Left cardiac atrium (tissue), 4 donors: ENCODE measurements at regions not wholly inside any gene's neighbourhood (a gene's known extent, or its start where the extent isn't known, plus 50 kb on each side); places are given as distances from the start of the nearest gene placed in this dataset.
"Not testable (repeated sequence)": the region's sequence is repeated elsewhere in the genome, so short reads cannot be mapped to it uniquely, and the experiment has no call there.

Source experiments
- ATAC-seq, 2 donors: fragments of 200-7000 bp; cut with Tn5 transposase; one replicate each; pipeline ENCODE4 v1.9.1; 2020; ENCODE audit warnings: mild to moderate bottlenecking in 2 of 2, moderate library complexity in 2 of 2
- DNase-seq: peaks from one replicate; pipeline ENCODE4 v3.0.0-alpha.2; 2020
- intact Hi-C, 2 donors: fragments of 100-400 bp; cut with DNase I; formaldehyde crosslinking; loops; one replicate each; pipeline versions ENCODE4 v1.14.1 to v1.15.1; 2022 to 2023
- donor health status: DM: no; HTN: yes; CAD: no.
- donor health status: DM: no; HTN: yes; CAD: no; lungs with severe emphysema.
- donor health status: DM: yes; HTN: yes; CAD: no.
- donor health status: Dilated cardiomyopathy.

DNA sequence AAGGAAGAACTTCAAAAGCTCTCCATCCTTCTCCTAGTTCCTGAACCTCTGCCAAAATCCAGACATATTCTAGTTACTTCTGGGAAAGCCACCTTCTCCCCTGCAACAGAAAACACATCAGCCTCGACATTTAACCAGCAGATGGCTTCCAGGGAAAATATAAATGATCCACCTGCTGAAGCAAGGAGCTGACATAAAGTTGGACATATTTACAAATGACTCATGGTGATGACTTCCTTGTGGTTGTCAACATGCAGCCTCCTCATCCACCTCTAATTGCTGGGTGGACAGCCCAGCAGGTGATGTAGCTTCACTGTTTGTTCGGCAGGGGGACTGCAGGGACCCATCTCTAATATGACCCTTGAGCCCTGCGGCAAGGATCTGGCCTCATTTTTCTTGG lies 266.0 kb downstream of the C7orf25 start:
- DNase-seq, result no peak
- ATAC-seq, result peak in 1 of 2 donors; percentile 57
- intact Hi-C loops, result no loop called here

DNA sequence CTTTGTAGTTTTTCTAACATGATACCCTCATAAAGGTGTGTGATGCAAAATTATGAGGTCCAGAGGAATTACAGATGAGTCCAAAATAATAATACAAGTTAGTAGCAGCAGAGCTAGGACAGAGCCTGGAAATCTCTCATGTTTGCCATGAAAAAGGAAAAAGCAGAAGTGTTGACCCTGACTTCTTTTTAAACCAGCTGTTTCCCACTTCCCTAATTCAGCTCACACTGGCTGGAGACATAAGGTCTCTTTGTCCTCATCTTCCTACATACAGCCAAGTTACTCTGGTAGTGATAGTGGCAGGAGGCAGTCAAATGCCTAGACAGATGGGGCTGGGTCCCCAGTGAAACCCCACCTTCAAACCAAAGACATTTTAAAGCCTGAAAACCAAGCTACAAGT lies 269.2 kb downstream of the C7orf25 start:
- no peak for DNase-seq

DNA sequence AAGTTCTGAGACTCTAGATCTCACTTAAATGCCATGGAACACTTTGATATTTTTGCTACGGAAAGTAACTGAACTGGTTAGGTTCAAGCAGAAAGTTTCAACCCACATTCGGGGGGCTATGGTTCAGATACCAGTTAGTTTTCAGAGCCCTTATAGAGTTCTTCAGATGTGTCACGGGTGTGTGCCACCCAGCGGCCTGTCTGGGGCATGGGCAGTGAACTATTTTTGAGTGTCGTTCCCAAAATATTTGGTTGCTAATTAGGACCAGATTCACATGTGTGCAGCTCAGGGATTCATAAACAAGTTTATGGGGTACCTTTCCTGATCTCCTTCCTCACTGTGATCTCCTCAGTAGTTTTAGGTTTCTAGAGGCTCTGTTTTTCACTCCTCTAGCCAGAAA lies 271.9 kb downstream of the C7orf25 start:
- no peak for ATAC-seq

More for the DNA sequence above, 269.2 kb downstream of the C7orf25 start:
- no peak for ATAC-seq
- intact Hi-C loops, result no loop called here

DNA sequence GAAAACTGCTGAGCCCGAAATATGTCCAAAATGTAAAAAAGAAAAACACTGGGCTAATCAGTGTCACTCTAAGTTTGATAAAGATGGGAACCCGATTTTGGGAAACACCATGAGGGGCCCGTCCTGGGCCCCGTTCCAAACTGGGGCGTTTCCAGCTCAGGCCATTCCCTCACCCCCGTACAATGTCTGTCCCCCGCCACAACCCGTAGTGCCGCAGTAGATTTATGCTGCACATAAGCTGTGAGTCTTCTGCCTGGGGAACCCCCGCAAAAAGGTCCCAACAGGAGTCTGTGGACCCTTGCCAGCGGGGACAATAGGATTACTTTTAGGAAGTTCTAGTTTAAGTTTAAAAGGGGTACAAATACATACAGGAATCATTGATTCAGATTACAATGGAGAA lies 275.5 kb downstream of the C7orf25 start:
- intact Hi-C loops, DNase-seq, ATAC-seq: not testable (repeated sequence)

More for the DNA sequence above, 271.9 kb downstream of the C7orf25 start:
- intact Hi-C loops, result no loop called here
- no peak for DNase-seq

DNA sequence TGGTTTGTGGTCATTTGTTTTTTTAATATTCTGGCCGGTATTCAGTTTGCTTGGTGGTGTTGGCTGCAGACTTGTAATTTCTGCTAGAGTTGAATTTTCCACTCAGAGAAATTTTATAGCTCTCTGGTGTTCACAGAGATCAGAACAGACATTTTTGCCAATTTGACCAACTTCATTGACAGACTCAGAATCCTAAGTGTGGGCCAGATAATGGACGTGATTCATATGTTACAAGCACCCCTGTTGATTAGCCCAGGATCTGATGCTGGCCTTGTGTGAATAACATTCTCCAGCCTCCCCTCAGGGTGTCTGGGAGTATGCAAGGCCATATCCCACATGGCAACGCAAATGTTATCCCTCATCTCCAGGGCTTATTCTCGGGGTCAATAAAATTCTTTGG lies 283.8 kb downstream of the C7orf25 start:
- ATAC-seq (peak in 1 of 2 donors; percentile 23), DNase-seq (no peak)
- intact Hi-C loops, result no loop called here

DNA sequence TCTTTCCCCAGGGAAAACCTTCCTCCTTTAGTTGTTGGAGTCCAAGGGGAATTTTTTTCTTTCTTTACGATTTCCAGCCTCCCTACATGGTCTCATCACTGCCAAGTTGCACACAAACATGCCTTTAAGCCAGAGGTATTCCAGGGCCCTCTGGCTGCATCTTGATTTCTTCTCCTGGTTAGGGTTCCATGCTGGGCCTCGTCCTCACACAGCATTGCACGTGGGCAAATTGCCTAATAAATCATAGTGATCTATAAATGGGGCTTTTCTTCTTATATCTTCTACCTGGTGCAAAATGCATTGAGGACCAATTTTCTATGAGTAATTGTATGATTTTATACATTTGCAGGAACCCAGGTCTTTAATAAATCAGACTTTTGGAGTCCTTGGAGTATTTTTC lies 284.2 kb downstream of the C7orf25 start:
- ATAC-seq, result no peak
- no peak for DNase-seq
- intact Hi-C loops, result no loop called here

DNA sequence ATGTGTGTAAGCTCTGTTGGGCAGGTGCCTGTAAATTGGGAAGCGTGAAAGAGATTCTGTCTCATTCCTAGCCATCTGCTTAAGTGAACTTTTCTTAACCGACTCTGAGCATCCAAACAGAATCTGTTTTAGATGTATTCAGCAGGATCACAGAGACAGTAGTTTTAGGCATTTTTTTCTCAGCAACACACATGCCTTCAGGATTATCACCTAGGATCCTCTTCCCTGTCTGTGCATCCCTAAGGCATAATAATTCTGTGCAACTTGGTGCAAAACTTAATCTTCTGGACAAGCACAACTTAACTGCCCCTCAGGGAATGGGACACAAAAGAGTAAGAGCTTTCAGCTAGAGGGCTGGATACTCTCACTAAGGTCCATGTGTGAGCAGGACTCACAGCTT lies 284.8 kb downstream of the C7orf25 start:
- intact Hi-C loops, result no loop called here
- no peak for ATAC-seq

DNA sequence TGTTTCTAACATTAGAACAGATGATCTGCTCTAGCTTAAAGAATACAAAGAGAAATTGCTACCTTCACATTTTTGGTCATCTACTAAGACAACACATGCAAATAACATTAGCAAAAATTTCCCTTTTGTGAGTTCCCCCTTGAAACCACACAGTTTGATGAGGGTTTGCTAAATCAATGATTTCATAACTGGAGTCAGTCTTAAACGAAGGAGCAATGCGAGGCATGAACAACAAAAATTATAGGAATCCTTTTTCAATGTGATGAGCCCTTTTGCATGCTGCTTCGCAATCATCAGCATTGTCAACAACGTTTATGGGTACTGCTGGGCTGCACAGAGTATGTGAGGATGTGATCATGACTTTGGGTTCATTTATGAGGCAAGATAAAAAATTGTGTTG lies 286.4 kb downstream of the C7orf25 start:
- ATAC-seq, result no peak
- intact Hi-C loops, result no loop called here
- no peak for DNase-seq

More for the DNA sequence above, 284.8 kb downstream of the C7orf25 start:
- DNase-seq, result no peak

DNA sequence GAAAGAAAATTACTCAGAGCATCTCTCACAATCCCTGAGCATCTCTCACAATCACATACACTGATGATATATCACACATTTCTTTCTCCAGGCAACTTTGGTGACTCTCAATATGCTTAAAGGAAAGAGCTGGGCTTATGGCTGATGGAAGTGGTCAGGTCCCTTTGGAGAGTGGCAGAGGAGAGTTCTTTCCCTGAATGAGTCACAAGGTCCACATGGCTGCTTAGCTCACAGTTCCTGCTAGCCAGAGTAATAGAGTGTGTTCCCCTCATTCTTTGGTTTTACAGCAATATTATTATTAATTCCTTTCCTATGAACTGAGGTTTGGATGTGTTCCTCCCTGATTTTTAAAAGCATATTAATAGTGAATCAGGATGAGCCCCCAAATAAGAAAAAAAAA lies 287.4 kb downstream of the C7orf25 start:
- ATAC-seq, result no peak
- intact Hi-C loops, result no loop called here
- no peak for DNase-seq

DNA sequence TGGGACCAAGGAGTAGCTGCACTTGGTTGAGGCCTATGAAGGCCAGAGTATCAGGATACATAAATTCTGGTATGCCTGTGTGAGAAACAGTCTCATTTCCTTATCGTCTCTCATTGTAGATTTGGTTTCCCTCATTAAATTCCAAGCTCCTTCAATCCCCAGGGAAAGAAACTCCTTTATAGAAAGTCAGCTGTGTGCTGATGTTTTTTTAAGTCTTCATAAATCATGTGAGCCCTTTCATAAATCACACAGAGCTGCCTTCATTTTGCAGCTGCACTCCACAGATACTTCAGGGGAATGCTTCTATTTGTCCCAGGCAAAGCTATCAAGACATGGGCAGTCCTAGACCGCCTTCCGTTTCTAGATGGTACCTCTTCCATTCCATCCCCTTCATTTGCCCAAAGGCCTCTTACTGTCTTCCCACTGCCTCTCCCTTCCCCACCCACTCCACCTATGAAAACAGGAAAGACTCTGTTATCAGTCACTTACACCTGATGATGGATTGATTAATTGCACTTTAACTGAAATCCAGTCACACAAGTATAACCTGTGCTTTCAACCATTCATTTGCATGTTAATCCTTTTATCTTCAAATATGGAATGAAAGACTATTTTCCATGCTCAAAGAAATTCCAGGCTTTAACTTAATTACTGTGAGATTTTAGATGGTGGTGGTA lies 290.2 kb downstream of the C7orf25 start:
- ATAC-seq, result no peak
- intact Hi-C loops, result no loop called here

DNA sequence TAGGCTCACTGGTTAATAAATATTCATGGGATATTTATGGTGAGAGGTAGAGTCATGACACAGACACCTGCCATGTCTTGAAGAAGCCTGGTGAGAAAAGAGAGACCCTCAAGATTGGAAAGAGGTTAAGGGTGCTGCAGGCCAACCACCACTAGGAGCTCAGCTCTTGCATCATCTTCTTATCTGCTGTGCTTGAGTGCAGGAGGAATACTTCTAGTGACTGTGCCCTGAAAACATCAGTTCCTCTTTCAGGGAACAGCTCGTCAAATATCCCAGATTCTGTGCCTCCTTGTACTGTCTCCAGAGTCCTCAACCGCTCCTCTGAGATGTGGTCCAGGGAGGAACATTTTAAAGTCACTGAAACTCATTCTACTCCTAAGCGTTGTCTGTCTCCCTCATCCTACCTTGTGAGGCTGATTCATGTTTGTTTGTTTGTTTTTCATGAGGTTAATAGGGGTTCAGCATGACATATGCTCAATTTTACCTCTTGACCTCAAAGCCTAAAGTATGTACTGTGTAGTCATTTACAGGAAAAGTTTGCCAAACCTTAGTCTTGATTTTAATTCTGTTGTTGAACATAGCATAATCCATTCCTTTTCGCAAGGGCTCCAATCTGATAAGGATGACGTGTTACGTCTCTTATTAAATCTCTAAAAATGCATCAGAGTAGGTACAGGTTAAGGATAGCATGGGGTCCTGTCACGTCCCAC lies 293.1 kb downstream of the C7orf25 start:
- intact Hi-C loops, result no loop called here
- ATAC-seq (no peak), DNase-seq (no peak)

More for the DNA sequence above, 290.2 kb downstream of the C7orf25 start:
- no peak for DNase-seq

DNA sequence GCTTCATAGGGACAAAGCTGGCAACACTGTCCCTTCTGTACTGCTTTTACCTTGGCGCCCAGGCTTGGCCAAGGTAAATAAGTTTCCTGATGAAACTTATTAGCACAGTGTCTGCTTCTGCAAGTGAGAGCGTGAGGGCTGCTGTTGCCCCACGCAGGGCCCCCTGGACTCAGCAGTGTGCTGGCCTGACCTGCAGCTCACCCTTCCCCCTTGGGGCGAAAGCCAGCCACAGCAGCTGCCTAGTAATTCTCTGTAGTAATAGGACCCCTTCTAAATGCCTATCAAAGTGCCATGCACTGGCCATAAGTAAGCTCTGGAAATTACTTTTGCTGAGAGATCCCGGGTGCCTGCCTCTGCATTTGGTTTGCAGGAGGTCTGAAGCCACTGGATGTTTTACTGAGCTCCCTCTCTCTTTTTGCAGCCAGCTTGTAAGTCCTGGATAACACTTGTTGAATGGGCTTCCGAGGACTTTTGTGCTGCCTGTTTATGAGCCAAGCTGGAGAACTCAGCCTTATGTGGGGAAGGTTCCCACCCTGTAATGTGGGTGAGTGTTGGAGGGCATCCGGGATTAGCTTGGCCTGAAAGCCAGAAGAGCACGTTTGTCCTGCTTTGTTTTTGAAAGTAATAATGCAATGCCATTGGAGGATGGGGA lies 293.9 kb downstream of the C7orf25 start:
- ATAC-seq, result no peak

DNA sequence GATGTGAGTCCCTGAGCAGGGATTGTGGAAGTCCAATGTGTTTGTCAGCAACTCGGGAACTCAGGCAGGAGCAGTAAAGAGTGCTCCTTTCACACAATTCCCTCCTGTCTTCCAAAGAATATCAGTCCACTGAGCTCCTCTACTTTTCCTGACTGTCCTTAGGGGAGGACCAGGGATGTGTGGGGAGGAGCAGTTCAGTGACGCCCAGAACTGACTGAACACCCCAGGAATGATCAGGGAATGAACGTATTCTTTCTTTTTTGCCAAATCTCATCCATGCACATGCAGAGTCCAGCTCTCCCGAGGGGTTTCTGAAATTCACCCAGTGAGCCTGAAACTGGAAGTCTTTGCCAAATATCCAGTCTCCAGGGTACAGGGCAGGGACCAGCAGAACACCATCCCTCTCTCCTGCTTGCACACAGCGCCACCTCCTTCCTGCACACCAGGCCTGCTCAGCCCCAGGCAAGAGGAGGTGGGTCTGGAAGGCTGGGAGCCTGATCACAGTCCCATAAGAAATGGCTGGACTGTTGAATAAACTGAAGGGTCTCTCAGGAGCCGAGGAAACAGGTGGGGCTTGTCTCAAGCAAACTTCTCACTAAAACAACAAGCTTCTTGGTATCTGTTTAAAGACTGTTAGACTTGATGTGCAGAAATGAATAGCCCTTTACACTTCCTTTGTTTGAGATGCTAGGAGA lies 294.7 kb downstream of the C7orf25 start:
- peak in 1 of 2 donors; percentile 27 for ATAC-seq
- intact Hi-C loops, result no loop called here

More for the DNA sequence above, 293.9 kb downstream of the C7orf25 start:
- intact Hi-C loops, result no loop called here
- no peak for DNase-seq

DNA sequence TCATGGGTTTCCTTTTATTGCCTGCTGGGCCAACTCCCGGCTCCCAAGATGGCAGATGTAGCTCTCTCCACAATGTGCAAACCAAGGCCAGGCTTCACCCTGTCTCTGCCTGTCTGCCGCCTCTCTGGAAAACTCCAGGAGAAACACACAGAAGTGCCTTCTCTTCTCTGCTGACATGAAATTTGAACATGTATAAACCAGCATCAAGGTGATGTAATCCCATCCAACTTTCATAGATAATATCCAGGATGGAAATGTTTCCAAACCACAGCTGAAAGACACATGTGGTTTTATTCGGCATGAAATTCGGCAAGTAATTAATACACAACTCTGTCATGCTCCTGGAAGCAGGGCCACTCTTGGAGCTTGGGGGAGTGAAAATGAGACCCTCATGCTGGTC lies 297.2 kb downstream of the C7orf25 start:
- intact Hi-C loops, result no loop called here
- no peak for DNase-seq
- no peak for ATAC-seq

More for the DNA sequence above, 294.7 kb downstream of the C7orf25 start:
- no peak for DNase-seq

DNA sequence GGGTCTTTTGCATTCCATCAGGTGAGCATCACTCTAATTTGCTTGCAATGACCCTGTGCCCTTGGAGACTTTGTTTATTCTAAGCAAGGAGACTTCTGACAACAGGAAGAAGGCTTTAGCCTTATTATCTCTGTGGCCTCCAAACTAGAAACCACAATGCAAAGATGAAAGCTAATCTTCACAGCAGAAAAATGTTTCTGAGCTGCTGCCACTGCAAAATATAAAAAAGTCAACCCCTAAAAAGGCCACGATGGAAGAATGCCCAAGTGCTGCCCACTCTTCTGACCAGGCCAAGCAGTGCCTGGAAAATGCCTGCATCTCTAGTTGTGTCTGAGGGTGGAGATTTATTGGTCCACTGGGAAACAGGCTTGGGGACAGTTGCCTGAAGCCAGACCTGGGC lies 299.9 kb downstream of the C7orf25 start:
- DNase-seq (no peak), ATAC-seq (no peak)
- intact Hi-C loops, result no loop called here

DNA sequence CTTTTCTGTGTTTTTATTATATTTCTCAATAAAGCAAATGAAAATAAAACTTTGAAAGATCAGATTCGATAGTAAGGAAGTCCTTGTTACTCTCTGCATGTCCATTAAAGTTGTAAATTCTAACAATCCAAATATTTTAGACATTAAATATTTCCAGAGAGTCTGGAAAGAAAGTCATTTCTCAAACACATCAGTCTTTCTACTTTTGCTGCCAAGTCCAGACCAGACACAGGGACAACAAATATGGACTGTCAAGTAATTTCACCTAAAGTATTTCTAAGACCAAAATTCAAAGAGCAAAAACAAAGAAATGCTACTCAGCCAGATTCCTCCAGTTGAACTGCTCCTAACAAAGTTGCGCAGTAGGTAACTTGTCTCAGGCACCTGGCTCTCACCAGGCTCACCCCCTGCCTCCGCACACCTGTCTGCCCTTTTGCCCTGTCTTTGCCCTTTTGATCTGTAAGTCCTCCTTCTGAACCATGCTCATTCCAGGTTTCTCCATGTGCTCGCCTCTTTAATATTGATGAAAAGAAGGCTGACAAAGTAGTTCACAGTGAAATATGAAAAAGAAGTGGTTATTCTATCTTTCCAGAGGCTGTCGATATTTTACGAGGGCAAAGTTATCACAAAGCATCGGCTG lies 300.5 kb downstream of the C7orf25 start:
- intact Hi-C loops, result no loop called here
- DNase-seq, result no peak
- no peak for ATAC-seq

DNA sequence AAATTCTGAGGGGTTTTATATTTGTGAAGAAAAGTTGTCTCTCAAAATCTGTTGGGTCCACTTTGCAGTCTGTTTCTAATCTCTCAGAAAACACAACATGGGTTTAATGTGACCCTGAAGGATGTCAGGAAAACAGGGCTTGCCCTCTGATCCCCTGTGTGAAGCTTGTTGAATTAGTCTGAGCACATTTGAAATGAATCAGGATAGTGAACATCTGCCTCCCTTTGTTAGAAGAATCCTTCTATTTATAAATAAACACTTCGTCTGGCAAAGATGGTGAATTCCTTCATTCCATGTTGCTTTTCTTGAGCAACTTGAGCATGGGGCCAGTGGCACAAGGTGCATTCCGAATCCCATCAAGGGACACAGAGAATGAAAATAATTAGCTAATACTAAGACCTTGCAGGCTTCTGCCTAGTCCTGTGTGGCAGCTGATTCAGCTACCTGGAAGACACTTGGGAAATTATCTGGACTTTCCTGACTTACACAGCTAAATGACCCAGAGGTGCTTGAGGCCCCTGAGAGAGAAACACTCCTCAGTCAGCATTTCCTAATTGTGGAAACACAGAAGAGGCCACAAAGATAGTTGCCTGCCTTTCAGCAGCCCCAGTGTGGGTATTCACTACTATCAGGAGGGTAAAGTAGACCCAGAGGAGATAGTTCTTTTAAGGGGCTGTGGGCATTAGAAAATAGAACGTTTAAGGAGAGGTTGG lies 305.5 kb downstream of the C7orf25 start:
- DNase-seq, result no peak
- no peak for ATAC-seq
- intact Hi-C loops, result no loop called here

DNA sequence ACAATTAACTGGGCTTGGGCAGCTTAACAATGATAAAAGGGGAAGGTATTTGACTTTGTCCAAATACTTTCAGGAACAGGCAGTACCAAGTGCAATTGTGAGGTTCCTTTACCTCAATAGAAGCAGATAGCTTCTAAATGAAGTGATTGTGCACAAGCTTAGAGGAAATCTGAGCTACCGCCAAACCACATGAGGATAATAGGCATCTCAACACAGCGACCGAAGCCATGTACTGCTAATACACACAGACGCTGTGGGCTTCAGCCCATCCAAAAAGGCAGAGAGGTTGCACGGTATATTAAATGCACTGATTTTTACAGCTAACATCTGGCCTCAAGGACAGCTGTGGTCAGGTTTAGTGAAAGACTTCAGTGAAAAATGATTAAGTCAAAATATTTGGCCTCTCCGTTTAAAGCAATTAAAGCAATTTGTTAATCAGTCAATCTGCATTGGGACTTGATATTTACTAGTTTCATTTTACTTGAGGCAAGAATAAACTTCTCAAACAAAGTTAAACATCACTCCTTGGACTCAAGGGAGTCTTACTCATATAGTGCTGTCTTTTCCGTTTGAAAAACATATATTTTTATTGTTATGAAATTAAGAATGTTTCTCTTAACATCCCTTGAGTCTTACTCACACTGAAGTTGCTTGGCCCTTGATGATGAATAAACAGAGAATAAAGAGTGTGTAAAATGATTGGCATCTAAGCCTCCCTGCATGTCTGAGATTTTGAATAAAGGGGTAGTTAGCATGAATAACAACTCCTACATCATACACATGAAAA lies 306.3 kb downstream of the C7orf25 start:
- no peak for DNase-seq
- ATAC-seq, result no peak
- intact Hi-C loops, result no loop called here
